ENCODE measurements at regions not wholly inside any gene's neighbourhood (a gene's known extent, or its start where the extent isn't known, plus 50 kb on each side); places are given as distances from the start of the nearest gene placed in this dataset.

GRCh38 chr2:120932881-120933280 is 197.2 kb downstream of the GLI2 start:
- H3K4me1 Mint-ChIP-seq = peaks cover 56% of the 10 kb centered on the region
- peaks cover 5% of the 10 kb centered on the region for H3K9me3 Mint-ChIP-seq
- DNase-seq = no peak
- H3K27ac Mint-ChIP-seq = peak overlapping the region; percentile 71
- H3K4me3 Mint-ChIP-seq = no peak overlapping the region
- peaks cover 39% of the 10 kb centered on the region for H3K36me3 Mint-ChIP-seq (ENCODE audit: low read depth)
- peaks cover 20% of the 10 kb centered on the region for H3K27me3 Mint-ChIP-seq (ENCODE audit: low read depth, poor library complexity)
- TF ChIP-seq CTCF (IDR thresholded peaks at IDR 0.05) = no peak

DNA sequence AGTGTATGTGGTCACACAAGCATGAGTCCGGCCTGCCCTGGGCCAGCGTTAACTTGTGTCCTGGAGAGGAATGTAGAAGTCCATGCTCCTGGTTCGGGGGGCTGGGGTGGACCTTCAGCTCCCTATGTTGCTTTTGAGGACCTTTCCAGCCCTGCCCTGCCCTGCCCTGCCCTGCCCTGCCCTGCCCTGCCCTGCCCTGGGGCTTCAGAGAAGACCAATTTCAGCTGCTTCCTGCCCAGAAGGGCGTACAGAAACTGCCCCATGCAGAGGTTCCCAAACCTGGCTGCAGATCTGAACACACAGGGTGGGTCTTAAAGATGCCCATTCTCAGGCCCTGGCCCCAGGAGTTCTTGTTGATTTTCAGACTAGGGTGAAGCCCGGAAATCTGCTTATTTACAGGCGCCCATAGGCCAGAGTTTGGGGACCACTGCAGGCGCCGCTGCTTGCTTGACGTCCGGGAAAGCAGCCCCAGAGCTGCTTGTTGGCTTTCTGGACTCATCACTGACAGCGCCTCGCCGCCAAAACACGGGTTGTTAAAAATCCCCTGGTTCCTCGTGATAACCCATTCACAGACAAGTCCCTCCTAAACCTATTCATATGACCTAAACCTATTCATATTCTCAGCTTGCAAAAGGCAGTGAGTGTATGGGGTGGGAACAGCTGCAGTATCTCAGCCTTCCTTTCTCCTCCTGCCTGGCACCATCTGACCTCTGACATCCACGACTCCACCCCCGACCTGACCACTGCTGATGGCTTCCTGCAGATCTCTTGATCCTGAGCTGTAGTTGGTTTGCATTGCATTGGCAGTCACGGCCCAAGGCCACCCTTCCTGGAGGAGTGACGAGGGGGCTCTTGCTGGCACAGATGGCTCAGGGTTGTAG is 198.3 kb downstream of the GLI2 start:
- Mint-ChIP-seq H3K27me3 (ENCODE audit: low read depth, poor library complexity) (peaks cover 24% of the 10 kb centered on the region), H3K4me1 (peaks cover 60% of the 10 kb centered on the region), H3K9me3 (peaks cover 5% of the 10 kb centered on the region), H3K27ac (no peak overlapping the region), H3K4me3 (peak overlapping the region; percentile 29), H3K36me3 (ENCODE audit: low read depth) (peaks cover 31% of the 10 kb centered on the region)
- DNase-seq = no peak
- no peak for TF ChIP-seq CTCF (IDR thresholded peaks at IDR 0.05)

GRCh38 chr2:120934574-120935338 is 199.1 kb downstream of the GLI2 start:
- Mint-ChIP-seq H3K27ac (peak overlapping the region; percentile 61), H3K9me3 (peaks cover 5% of the 10 kb centered on the region), H3K36me3 (ENCODE audit: low read depth) (peaks cover 22% of the 10 kb centered on the region), H3K4me3 (peak overlapping the region; percentile 29), H3K27me3 (ENCODE audit: low read depth, poor library complexity) (peaks cover 21% of the 10 kb centered on the region), H3K4me1 (peaks cover 66% of the 10 kb centered on the region)
- TF ChIP-seq CTCF (IDR thresholded peaks at IDR 0.05) = no peak
- no peak for DNase-seq

- peaks cover 21% of the 10 kb centered on the region for H3K27me3 Mint-ChIP-seq (ENCODE audit: low read depth, poor library complexity)
- H3K9me3 Mint-ChIP-seq = peaks cover 5% of the 10 kb centered on the region
- H3K36me3 Mint-ChIP-seq (ENCODE audit: low read depth) = peaks cover 14% of the 10 kb centered on the region
- peak overlapping the region; percentile 29 for H3K4me3 Mint-ChIP-seq
- DNase-seq = peak; percentile 39
- peaks cover 75% of the 10 kb centered on the region for H3K4me1 Mint-ChIP-seq
- peak overlapping the region; percentile 61 for H3K27ac Mint-ChIP-seq
- TF ChIP-seq CTCF (IDR thresholded peaks at IDR 0.05) = no peak
Measured at GRCh38 chr2:120935339-120936313, 200.0 kb downstream of the GLI2 start.

DNA sequence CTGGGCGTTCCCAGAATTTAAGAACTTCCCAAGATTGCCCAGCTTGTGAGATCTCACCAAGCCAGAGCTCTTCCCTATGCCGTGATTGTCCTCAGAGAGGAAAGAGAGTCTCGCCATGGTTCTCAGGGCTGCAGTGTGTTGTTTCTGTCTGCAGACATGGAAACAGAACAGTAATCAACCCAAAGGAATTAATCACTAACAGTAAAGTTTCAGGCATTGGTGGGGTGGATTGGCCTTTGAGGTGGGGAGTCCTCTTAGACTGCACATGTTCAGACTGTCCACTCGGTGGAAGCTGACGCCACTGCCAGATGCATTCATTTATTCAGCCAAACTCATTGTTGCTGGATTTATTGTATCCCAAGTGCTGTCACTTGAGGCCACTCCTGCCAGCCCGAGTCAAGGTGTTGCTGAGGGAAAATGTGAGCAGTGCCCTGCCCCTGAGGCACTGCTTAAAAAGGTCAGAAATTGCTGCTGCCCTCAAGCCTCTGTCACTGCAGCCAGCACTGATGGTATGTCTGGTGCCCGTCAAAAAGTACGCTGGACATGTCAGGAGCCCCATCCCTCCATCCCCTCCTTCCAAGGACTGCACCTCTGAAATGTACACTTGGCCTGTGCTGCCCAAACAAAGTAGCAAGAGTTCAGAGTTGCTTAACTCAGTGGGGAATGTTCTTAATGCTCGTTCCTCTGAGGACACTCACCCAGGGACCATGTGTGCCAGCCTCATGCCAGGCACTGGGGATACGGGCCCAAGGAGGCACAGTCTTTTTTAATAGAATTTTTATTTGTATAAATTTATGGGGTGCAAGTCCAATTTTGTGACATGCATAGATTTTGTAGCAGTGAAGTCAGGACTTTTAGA is 201.0 kb downstream of the GLI2 start:
- no peak for DNase-seq
- Mint-ChIP-seq H3K36me3 (ENCODE audit: low read depth) (peaks cover 5% of the 10 kb centered on the region), H3K9me3 (no peaks in the 10 kb centered on the region), H3K4me1 (peaks cover 86% of the 10 kb centered on the region), H3K27me3 (ENCODE audit: low read depth, poor library complexity) (peaks cover 20% of the 10 kb centered on the region), H3K27ac (no peak overlapping the region), H3K4me3 (no peak overlapping the region)
- TF ChIP-seq CTCF (IDR thresholded peaks at IDR 0.05) = no peak
